Suprapubic skin (tissue), 4 donors: ENCODE measurements at regions not wholly inside any gene's neighbourhood (a gene's known extent, or its start where the extent isn't known, plus 50 kb on each side); places are given as distances from the start of the nearest gene placed in this dataset.

Experiments
- DNase-seq, 2 donors: peaks; one replicate each; pipeline ENCODE4 v3.0.0-alpha.2; 2019; ENCODE audit warnings: low spot score in 2 of 2
- H3K27ac ChIP-seq: fragments of 200-600 bp; sonication (generic); one replicate; pipeline ENCODE4 v1.5.1; 2019
- H3K27me3 ChIP-seq: fragments of 200-600 bp; sonication (generic); one replicate; pipeline ENCODE4 v1.5.1; 2019
- H3K36me3 ChIP-seq: fragments of 200-600 bp; sonication (generic); one replicate; pipeline ENCODE4 v1.5.1; 2019
- H3K4me1 ChIP-seq: fragments of 200-600 bp; sonication (generic); one replicate; pipeline ENCODE4 v1.5.1; 2019
- H3K4me3 ChIP-seq: fragments of 200-600 bp; sonication (generic); one replicate; pipeline ENCODE4 v1.5.1; 2019; ENCODE audit warnings: mild to moderate bottlenecking
- H3K9me3 ChIP-seq: fragments of 200-600 bp; sonication (generic); one replicate; pipeline ENCODE4 v1.5.1; 2019
- EP300 ChIP-seq: sonication (generic); formaldehyde crosslinking; IDR thresholded peaks from one replicate; pipeline ENCODE4 v1.6.1; 2017; ENCODE audit warnings: antibody characterized with exemption
- POLR2A ChIP-seq, 2 donors: fragments of 450-650 bp; IDR thresholded peaks; one replicate each; pipeline ENCODE4 v1.6.1; 2017; ENCODE audit warnings: antibody characterized with exemption in 2 of 2, mild to moderate bottlenecking in 2 of 2, moderate library complexity in 2 of 2
- POLR2AphosphoS5 ChIP-seq, 3 donors: sonication (generic); formaldehyde crosslinking; IDR thresholded peaks; one replicate each; pipeline ENCODE4 v1.6.1; 2017; ENCODE audit warnings: antibody characterized with exemption in 3 of 3
- WGBS: methylation state at CpG from one replicate; pipeline ENCODE4 v1.1.5; 2018; 5-methylcytosine and 5-hydroxymethylcytosine counted together
- TF ChIP-seq, protein P1 (sequence below), 2 donors: fragments of 200-600 bp in 1 of 2; fragments of 450-650 bp in 1 of 2; sonication (generic) in 1 of 2; IDR thresholded peaks; one replicate each; pipeline ENCODE4 v1.5.1; 2016 to 2019; ENCODE audit warnings: antibody characterized with exemption in 2 of 2, mild to moderate bottlenecking in 1 of 2, moderate library complexity in 1 of 2

GRCh38 chr4:41420541-41420940 is 117.4 kb upstream of the LIMCH1 start:
- Histone ChIP-seq H3K27me3 (no peaks in the 10 kb centered on the region), H3K27ac (no peak overlapping the region), H3K36me3 (no peaks in the 10 kb centered on the region), H3K4me1 (no peaks in the 10 kb centered on the region), H3K4me3 (no peak overlapping the region), H3K9me3 (no peaks in the 10 kb centered on the region)
- WGBS: 66% methylated on average over 6 of the region's 6 CpGs
- TF ChIP-seq POLR2AphosphoS5 (IDR thresholded peaks at IDR 0.05) (no peak), EP300 (no peak), POLR2A (IDR thresholded peaks at IDR 0.05) (no peak)
- TF ChIP-seq, protein P1, sequence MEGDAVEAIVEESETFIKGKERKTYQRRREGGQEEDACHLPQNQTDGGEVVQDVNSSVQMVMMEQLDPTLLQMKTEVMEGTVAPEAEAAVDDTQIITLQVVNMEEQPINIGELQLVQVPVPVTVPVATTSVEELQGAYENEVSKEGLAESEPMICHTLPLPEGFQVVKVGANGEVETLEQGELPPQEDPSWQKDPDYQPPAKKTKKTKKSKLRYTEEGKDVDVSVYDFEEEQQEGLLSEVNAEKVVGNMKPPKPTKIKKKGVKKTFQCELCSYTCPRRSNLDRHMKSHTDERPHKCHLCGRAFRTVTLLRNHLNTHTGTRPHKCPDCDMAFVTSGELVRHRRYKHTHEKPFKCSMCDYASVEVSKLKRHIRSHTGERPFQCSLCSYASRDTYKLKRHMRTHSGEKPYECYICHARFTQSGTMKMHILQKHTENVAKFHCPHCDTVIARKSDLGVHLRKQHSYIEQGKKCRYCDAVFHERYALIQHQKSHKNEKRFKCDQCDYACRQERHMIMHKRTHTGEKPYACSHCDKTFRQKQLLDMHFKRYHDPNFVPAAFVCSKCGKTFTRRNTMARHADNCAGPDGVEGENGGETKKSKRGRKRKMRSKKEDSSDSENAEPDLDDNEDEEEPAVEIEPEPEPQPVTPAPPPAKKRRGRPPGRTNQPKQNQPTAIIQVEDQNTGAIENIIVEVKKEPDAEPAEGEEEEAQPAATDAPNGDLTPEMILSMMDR (IDR thresholded peaks at IDR 0.05): no peak
- DNase-seq: no peak

DNA sequence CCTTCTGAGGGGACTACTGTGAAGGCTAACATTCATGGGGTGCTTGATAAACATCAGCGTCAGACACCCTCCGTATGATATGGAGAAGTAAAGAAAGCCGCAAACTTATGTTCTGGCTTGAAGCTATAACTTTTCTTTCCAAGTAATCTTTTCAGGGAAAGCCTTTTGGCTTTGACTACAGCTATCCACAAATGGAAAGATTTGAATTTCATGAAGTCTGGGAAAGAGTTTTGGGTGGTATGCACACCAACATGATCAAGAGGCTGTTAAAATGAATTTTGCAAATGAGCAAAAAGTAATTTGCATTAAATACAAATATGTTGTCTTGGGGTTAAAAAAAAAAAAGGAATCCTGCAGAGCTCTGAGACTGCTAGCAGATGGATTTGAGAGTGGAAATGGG is 114.8 kb upstream of the LIMCH1 start:
- DNase-seq: no peak
- Histone ChIP-seq H3K9me3 (no peaks in the 10 kb centered on the region), H3K4me1 (peaks cover 8% of the 10 kb centered on the region), H3K27ac (no peak overlapping the region), H3K36me3 (no peaks in the 10 kb centered on the region), H3K4me3 (no peak overlapping the region), H3K27me3 (no peaks in the 10 kb centered on the region)
- 85% methylated on average over 3 of the region's 3 CpGs for WGBS
- TF ChIP-seq POLR2A (IDR thresholded peaks at IDR 0.05) (no peak), EP300 (no peak), POLR2AphosphoS5 (IDR thresholded peaks at IDR 0.05) (no peak)
- TF ChIP-seq, protein P1 (IDR thresholded peaks at IDR 0.05): no peak

DNA sequence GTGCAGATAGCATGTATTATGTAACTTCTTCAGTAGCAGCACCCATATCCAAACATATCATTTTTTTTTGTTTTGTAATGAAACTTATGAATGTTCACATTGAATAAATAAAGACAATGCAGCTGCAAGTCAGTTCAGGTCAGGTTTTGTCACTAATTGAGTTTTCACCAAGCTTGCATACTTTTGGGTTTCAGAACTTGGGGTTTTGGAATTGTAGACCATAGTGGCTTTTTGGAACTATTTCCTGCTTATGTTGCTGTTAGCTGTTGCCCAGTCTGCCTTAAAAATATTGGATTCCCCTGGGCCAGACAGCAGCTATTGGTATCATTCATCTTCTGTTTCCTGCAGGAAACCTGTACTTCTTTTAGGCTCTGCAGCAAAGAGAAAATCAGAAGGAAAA is 113.4 kb upstream of the LIMCH1 start:
- Histone ChIP-seq H3K36me3 (no peaks in the 10 kb centered on the region), H3K27me3 (no peaks in the 10 kb centered on the region), H3K9me3 (no peaks in the 10 kb centered on the region), H3K27ac (no peak overlapping the region), H3K4me1 (peaks cover 11% of the 10 kb centered on the region), H3K4me3 (no peak overlapping the region)
- no peak for DNase-seq
- TF ChIP-seq POLR2AphosphoS5 (IDR thresholded peaks at IDR 0.05): no peak
- TF ChIP-seq, protein P1 (IDR thresholded peaks at IDR 0.05): no peak
- no peak for TF ChIP-seq EP300
- TF ChIP-seq POLR2A (IDR thresholded peaks at IDR 0.05): no peak

GRCh38 chr4:41425650-41426049 is 112.3 kb upstream of the LIMCH1 start:
- no peaks in the 10 kb centered on the region for H3K27me3 ChIP-seq
- WGBS: 100% methylated on average over 1 of the region's 1 CpG
- DNase-seq: no peak
- no peaks in the 10 kb centered on the region for H3K36me3 ChIP-seq
- TF ChIP-seq POLR2A (IDR thresholded peaks at IDR 0.05) (no peak), EP300 (no peak), POLR2AphosphoS5 (IDR thresholded peaks at IDR 0.05) (no peak)
- TF ChIP-seq, protein P1 (IDR thresholded peaks at IDR 0.05): no peak
- H3K4me1 ChIP-seq: peaks cover 11% of the 10 kb centered on the region
- no peaks in the 10 kb centered on the region for H3K9me3 ChIP-seq
- no peak overlapping the region for H3K4me3 ChIP-seq
- H3K27ac ChIP-seq: no peak overlapping the region

DNA sequence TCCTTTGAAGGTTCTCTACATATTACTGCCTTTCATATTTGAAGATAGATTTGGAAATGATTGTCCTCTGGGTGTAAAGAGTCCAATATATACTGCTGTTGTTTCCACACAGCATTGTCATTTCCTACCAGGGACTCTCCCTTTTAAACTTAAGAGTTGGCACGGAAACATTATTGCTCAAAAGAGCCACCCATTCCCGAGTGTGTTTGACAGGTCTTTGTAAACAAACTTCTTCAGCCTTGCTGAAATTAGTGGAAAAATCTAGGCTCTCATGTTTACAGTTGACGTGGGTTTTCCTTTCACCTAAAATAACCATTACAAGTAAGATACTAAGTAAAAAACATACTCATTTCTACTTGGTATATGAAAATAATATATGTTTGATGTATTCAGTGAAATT is 111.4 kb upstream of the LIMCH1 start:
- no peaks in the 10 kb centered on the region for H3K9me3 ChIP-seq
- no peak for TF ChIP-seq POLR2A (IDR thresholded peaks at IDR 0.05)
- TF ChIP-seq, protein P1 (IDR thresholded peaks at IDR 0.05): no peak
- no peak for TF ChIP-seq POLR2AphosphoS5 (IDR thresholded peaks at IDR 0.05)
- no peak for TF ChIP-seq EP300
- H3K27ac ChIP-seq: no peak overlapping the region
- DNase-seq: no peak
- H3K27me3 ChIP-seq: no peaks in the 10 kb centered on the region
- H3K4me1 ChIP-seq: peaks cover 11% of the 10 kb centered on the region
- H3K36me3 ChIP-seq: no peaks in the 10 kb centered on the region
- no peak overlapping the region for H3K4me3 ChIP-seq
- WGBS: 50% methylated on average over 3 of the region's 3 CpGs
